GM12891 (cell line): ENCODE measurements at regions not wholly inside any gene's neighbourhood (a gene's known extent, or its start where the extent isn't known, plus 50 kb on each side); places are given as distances from the start of the nearest gene placed in this dataset.

Experiments used
- POLR2A ChIP-seq: IDR thresholded peaks from 2 replicates; pipeline ENCODE4 v1.6.1; 2011; ENCODE audit warnings: low read depth, low read length, control low read depth
- POU2F2 ChIP-seq: IDR thresholded peaks from 2 replicates; pipeline ENCODE4 v1.6.1; 2011; ENCODE audit warnings: low read depth, mild to moderate bottlenecking, control low read depth, low read length, moderate library complexity

DNA sequence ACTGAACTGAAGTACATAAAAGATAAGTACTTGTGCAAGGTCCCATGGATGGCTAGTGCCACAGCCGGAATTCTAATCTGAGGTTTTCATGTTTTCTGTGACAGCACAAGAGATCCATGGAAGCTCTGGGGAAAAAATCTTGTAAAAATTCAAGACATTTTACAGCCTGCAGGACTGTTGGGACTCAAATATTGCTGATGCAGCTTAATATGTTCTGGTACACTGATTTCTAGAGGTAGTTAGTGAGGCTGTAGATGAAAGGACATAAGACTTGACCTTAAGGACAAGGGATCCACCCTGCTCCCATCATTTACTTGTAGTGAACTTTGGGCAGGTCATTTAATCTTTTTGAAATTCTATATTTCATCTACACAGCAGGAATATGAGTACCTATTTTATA is 390.4 kb downstream of the TLE4 start:
- TF ChIP-seq POU2F2 (no peak), POLR2A (no peak)
